AG10803 (cell line): ENCODE measurements at regions not wholly inside any gene's neighbourhood (a gene's known extent, or its start where the extent isn't known, plus 50 kb on each side); places are given as distances from the start of the nearest gene placed in this dataset.
A peak's percentile ranks its signal among the peaks of the same experiment; 100 is the strongest.

Experiments
- DNase-seq: peaks from one replicate; pipeline ENCODE4 v3.0.0; 2010; ENCODE audit warnings: low read depth
- H3K4me3 ChIP-seq: 2 replicates; pipeline ENCODE4 v1.5.1; 2011; ENCODE audit warnings: mild to moderate bottlenecking, low read length, control low read depth
- TF ChIP-seq, protein P1 (sequence below): conservative IDR thresholded peaks from 2 replicates; pipeline ENCODE4 v1.5.1; 2011; ENCODE audit warnings: mild to moderate bottlenecking, low read length, control low read depth, inconsistent platforms

- H3K4me3 ChIP-seq: no peak overlapping the region
- TF ChIP-seq, protein P1, sequence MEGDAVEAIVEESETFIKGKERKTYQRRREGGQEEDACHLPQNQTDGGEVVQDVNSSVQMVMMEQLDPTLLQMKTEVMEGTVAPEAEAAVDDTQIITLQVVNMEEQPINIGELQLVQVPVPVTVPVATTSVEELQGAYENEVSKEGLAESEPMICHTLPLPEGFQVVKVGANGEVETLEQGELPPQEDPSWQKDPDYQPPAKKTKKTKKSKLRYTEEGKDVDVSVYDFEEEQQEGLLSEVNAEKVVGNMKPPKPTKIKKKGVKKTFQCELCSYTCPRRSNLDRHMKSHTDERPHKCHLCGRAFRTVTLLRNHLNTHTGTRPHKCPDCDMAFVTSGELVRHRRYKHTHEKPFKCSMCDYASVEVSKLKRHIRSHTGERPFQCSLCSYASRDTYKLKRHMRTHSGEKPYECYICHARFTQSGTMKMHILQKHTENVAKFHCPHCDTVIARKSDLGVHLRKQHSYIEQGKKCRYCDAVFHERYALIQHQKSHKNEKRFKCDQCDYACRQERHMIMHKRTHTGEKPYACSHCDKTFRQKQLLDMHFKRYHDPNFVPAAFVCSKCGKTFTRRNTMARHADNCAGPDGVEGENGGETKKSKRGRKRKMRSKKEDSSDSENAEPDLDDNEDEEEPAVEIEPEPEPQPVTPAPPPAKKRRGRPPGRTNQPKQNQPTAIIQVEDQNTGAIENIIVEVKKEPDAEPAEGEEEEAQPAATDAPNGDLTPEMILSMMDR: no peak
- DNase-seq: no peak
Measured at GRCh38 chr16:85273293-85273692, 161.0 kb upstream of the CIBAR2 start.

- TF ChIP-seq, protein P1: no peak
- H3K4me3 ChIP-seq: no peak overlapping the region
- DNase-seq: no peak
Measured at GRCh38 chr16:85274501-85274900, 162.2 kb upstream of the CIBAR2 start.

DNA sequence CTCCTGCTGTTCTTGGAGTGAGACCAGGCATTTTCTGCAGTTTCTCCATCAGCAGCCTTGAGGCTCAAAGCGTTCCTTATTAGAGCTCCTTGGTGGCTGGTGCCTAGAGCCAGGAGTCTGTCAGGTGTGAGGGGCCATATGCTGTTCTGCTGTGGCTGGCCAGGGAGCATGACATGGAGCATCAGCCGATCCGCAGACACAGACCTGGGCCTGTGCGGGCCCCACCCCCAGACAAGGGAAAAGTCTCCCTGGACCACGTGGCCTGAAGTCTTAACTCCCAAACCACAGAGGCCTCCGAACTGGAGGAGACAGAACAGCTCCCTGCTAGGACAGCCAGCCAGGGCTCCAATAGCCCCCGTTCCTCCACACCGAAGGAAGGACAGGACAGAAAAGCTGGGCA is 162.7 kb upstream of the CIBAR2 start:
- no peak overlapping the region for H3K4me3 ChIP-seq
- DNase-seq: no peak
- TF ChIP-seq, protein P1: no peak

GRCh38 chr16:85275533-85276249 is 163.4 kb upstream of the CIBAR2 start:
- no peak overlapping the region for H3K4me3 ChIP-seq
- TF ChIP-seq, protein P1: peak; percentile 85
- DNase-seq: peak; percentile 34

GRCh38 chr16:85276258-85276657 is 164.0 kb upstream of the CIBAR2 start:
- DNase-seq: no peak
- TF ChIP-seq, protein P1: no peak
- H3K4me3 ChIP-seq: no peak overlapping the region

DNA sequence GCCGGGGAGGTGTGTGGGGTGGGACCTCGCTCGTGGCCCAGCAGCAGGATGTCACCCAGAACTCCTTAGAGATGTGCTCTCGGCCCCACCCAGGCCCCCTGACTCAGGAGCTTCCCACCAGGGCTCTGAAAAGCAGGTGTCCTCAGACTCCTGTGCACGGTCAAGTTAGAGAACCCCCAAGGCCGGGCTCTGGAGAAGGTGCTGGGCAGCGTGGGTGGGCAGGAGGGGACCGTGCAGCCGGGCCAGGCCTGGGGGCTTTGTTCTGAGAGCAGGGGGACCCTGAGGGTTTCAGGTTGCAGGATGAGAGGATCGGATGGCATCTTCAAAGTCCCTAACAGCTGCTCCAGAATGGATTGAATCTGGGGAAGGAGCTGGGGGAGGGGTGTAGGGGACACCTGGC is 164.4 kb upstream of the CIBAR2 start:
- no peak for DNase-seq
- H3K4me3 ChIP-seq: no peak overlapping the region
- TF ChIP-seq, protein P1: no peak

- TF ChIP-seq, protein P1: no peak
- H3K4me3 ChIP-seq: no peak overlapping the region
- DNase-seq: no peak
Measured at GRCh38 chr16:85278839-85279238, 166.6 kb upstream of the CIBAR2 start.
